ENCODE measurements at regions not wholly inside any gene's neighbourhood (a gene's known extent, or its start where the extent isn't known, plus 50 kb on each side); places are given as distances from the start of the nearest gene placed in this dataset.

DNA sequence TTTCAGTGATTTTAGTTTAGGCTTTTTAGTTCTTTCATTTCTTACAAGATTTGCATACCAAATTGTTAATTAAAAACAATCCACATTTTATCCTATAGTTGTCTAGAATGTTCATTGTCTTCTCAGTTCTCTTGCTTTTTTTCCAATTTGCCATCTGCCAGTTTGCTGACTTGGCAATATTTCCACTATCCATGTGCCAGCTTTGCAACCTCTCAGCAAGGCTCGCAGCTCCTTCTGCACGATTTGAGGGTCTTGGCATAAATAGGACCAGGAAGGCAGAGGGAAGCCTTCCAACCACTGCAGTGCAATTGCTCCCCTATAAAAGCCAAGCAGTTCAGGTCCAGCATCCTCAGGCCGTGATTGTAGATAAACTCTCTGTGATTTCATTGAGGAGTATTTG lies 306.8 kb upstream of the FMN2 start:
- H3K27ac Mint-ChIP-seq, result no peak overlapping the region

GRCh38 chr1:239785576-239785975 lies 306.1 kb upstream of the FMN2 start:
- Histone ChIP-seq H3K9ac (ENCODE audit: insufficient read depth, low read length, poor library complexity, severe bottlenecking) (no peak overlapping the region), H3K27me3 (ENCODE audit: control insufficient read depth in 2 of 2, insufficient read depth in 2 of 2, low read length in 2 of 2) (no peaks in the 10 kb centered on the region), H3K79me2 (ENCODE audit: insufficient read depth, low read length) (no peaks in the 10 kb centered on the region), H2AFZ (ENCODE audit: insufficient read depth, low read depth, low read length, poor library complexity, severe bottlenecking) (no peak overlapping the region), H3K9me3 (replicated peaks in 1 of 2; ENCODE audit: control insufficient read depth in 1 of 2, insufficient read depth in 1 of 2, low read length in 2 of 2) (no peaks in the 10 kb centered on the region), H3K4me2 (replicated peaks; ENCODE audit: extremely low read depth, low read length, poor library complexity, severe bottlenecking) (no peak overlapping the region), H3K27ac (ENCODE audit: low read depth in 1 of 2, low read length in 2 of 2) (no peak overlapping the region), H3K4me1 (ENCODE audit: control insufficient read depth in 1 of 2, insufficient read depth in 2 of 2, low read length in 2 of 2) (no peaks in the 10 kb centered on the region), H4K20me1 (ENCODE audit: insufficient read depth, low read length) (no peaks in the 10 kb centered on the region), H3K4me3 (replicated peaks in 1 of 3; ENCODE audit: low read depth in 2 of 3, low read length in 3 of 3) (no peak overlapping the region), H3K36me3 (replicated peaks in 1 of 2; ENCODE audit: control insufficient read depth in 1 of 2, insufficient read depth in 2 of 2, low read length in 2 of 2) (no peaks in the 10 kb centered on the region)
- Mint-ChIP-seq H3K9me3 (peaks cover 0 to 4% (median 2%) of the 10 kb centered on the region in 7 donors), H3K36me3 (no peaks in the 10 kb centered on the region), H3K27ac (no peak overlapping the region), H3K4me1 (no peaks in the 10 kb centered on the region), H3K4me3 (no peak overlapping the region), H3K27me3 (ENCODE audit: low read depth in 3 of 3) (peaks cover 0 to 3% (median 0%) of the 10 kb centered on the region in 3 donors)
- intact Hi-C loops (cut with micrococcal nuclease), result no loop called here
- no peak for TF ChIP-seq CTCF (IDR thresholded peaks at IDR 0.05)
- DNase-seq, result no peak
- WGBS (ENCODE audit: insufficient coverage), result no CpG with 5 or more reads among the region's 1 CpG

More for the DNA sequence above, 306.8 kb upstream of the FMN2 start:
- no peak overlapping the region for H2AFZ ChIP-seq (ENCODE audit: insufficient read depth, low read depth, low read length, poor library complexity, severe bottlenecking)
- Mint-ChIP-seq H3K36me3 (no peaks in the 10 kb centered on the region), H3K4me3 (no peak overlapping the region), H3K4me1 (no peaks in the 10 kb centered on the region), H3K9me3 (peaks cover 0 to 3% (median under 1%) of the 10 kb centered on the region in 7 donors), H3K27me3 (ENCODE audit: low read depth in 3 of 3) (peaks cover 0 to 3% (median 0%) of the 10 kb centered on the region in 3 donors)
- no peaks in the 10 kb centered on the region for H3K79me2 ChIP-seq (ENCODE audit: insufficient read depth, low read length)
- TF ChIP-seq CTCF (IDR thresholded peaks at IDR 0.05), result no peak
- no peaks in the 10 kb centered on the region for H3K4me1 ChIP-seq (ENCODE audit: control insufficient read depth in 1 of 2, insufficient read depth in 2 of 2, low read length in 2 of 2)
- H3K27me3 ChIP-seq (ENCODE audit: control insufficient read depth in 2 of 2, insufficient read depth in 2 of 2, low read length in 2 of 2), result no peaks in the 10 kb centered on the region
- no peaks in the 10 kb centered on the region for H3K36me3 ChIP-seq (replicated peaks in 1 of 2; ENCODE audit: control insufficient read depth in 1 of 2, insufficient read depth in 2 of 2, low read length in 2 of 2)
- H3K9me3 ChIP-seq (replicated peaks in 1 of 2; ENCODE audit: control insufficient read depth in 1 of 2, insufficient read depth in 1 of 2, low read length in 2 of 2), result no peaks in the 10 kb centered on the region
- intact Hi-C loops (cut with micrococcal nuclease), result no loop called here
- H3K4me3 ChIP-seq (replicated peaks in 1 of 3; ENCODE audit: low read depth in 2 of 3, low read length in 3 of 3), result no peak overlapping the region
- no CpG with 5 or more reads among the region's 3 CpGs for WGBS (ENCODE audit: insufficient coverage)
- no peak overlapping the region for H3K9ac ChIP-seq (ENCODE audit: insufficient read depth, low read length, poor library complexity, severe bottlenecking)
- no peak for DNase-seq
- no peak overlapping the region for H3K4me2 ChIP-seq (replicated peaks; ENCODE audit: extremely low read depth, low read length, poor library complexity, severe bottlenecking)
- no peaks in the 10 kb centered on the region for H4K20me1 ChIP-seq (ENCODE audit: insufficient read depth, low read length)
- H3K27ac ChIP-seq (ENCODE audit: low read depth in 1 of 2, low read length in 2 of 2), result no peak overlapping the region

Measured in CD14-positive monocyte (primary cell).